Small intestine (tissue), 7 donors: ENCODE measurements at regions not wholly inside any gene's neighbourhood (a gene's known extent, or its start where the extent isn't known, plus 50 kb on each side); places are given as distances from the start of the nearest gene placed in this dataset.
"Not testable (repeated sequence)": the region's sequence is repeated elsewhere in the genome, so short reads cannot be mapped to it uniquely, and the experiment has no call there.

Experiments used
- DNase-seq, 2 donors: peaks; one replicate each; pipeline versions ENCODE4 v3.0.0 to v3.0.0-alpha.2; 2013
- FAIRE-seq: peaks from 2 replicates; lab custom pipeline; 2012; peaks lifted over from hg19 to GRCh38; lab: Jason Lieb, UNC
- H3K27ac ChIP-seq, 3 donors: one replicate each; pipeline ENCODE4 v1.5.1; 2013; ENCODE audit warnings: low read length in 2 of 3, mild to moderate bottlenecking in 2 of 3, control low read depth in 1 of 3, inconsistent platforms in 1 of 3, low read depth in 1 of 3, moderate library complexity in 1 of 3
- H3K27me3 ChIP-seq, 3 donors: one replicate each; pipeline ENCODE4 v1.6.1; 2013; ENCODE audit warnings: low read length in 3 of 3, inconsistent platforms in 1 of 3; ENCODE audit not compliant: control insufficient read depth in 3 of 3, insufficient read depth in 3 of 3
- H3K36me3 ChIP-seq, 3 donors: one replicate each; pipeline ENCODE4 v1.6.1; 2013; ENCODE audit warnings: low read length in 3 of 3, inconsistent platforms in 1 of 3, low read depth in 1 of 3, mild to moderate bottlenecking in 1 of 3, moderate library complexity in 1 of 3; ENCODE audit not compliant: control insufficient read depth in 3 of 3, insufficient read depth in 2 of 3
- H3K4me1 ChIP-seq, 3 donors: one replicate each; pipeline ENCODE4 v1.6.1; 2013; ENCODE audit warnings: low read length in 2 of 3, inconsistent platforms in 1 of 3, low read depth in 1 of 3, mild to moderate bottlenecking in 1 of 3, moderate library complexity in 1 of 3; ENCODE audit not compliant: control insufficient read depth in 3 of 3, insufficient read depth in 2 of 3
- H3K4me3 ChIP-seq, 3 donors: one replicate each; pipeline ENCODE4 v1.5.1; 2013; ENCODE audit warnings: low read length in 3 of 3, control low read depth in 1 of 3, inconsistent platforms in 1 of 3, low read depth in 1 of 3, mild to moderate bottlenecking in 1 of 3, moderate library complexity in 1 of 3
- H3K9me3 ChIP-seq, 2 donors: one replicate each; pipeline ENCODE4 v1.6.1; 2013; ENCODE audit warnings: low read depth in 1 of 2, low read length in 1 of 2; ENCODE audit not compliant: control insufficient read depth in 2 of 2, insufficient read depth in 1 of 2
- WGBS, 3 donors: extraction: QIAGEN DNeasy Blood & Tissue Kit; methylation state at CpG; one replicate each; pipeline ENCODE4 v1.1.7; 2013; 5-methylcytosine and 5-hydroxymethylcytosine counted together
- donor health status: healthy with polysubstance abuse.
- donor health status: control.
- donor health status: control.
- donor health status: Bipolar disorder and iron deficiency.
- donor health status: healthy.

DNA sequence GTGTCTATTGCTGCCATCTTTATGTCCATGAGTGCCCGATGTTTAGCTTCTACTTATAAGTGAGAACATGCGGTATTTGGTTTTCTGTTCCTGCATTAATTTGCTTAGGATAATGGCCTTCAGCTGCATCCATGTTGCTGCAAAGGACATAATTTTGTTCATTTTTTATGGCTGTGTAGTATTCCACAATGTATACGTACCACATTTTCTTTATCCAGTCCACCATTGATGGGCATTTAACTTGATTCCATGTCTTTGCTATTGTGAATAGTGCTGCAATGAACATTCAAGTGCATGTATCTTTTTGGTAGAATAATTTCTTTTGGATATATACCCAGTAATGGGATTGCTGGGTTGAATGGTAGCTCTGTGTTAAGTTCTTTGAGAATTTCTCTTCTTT, 376.3 kb upstream of the PROK2 start:
- not testable (repeated sequence) for H3K27me3 ChIP-seq, H3K4me3 ChIP-seq, H3K4me1 ChIP-seq, H3K9me3 ChIP-seq, FAIRE-seq, H3K36me3 ChIP-seq, DNase-seq, H3K27ac ChIP-seq
- WGBS, 3 donors = 98 to 100% (median 99%) methylated on average over 3 of the region's 3 CpGs

DNA sequence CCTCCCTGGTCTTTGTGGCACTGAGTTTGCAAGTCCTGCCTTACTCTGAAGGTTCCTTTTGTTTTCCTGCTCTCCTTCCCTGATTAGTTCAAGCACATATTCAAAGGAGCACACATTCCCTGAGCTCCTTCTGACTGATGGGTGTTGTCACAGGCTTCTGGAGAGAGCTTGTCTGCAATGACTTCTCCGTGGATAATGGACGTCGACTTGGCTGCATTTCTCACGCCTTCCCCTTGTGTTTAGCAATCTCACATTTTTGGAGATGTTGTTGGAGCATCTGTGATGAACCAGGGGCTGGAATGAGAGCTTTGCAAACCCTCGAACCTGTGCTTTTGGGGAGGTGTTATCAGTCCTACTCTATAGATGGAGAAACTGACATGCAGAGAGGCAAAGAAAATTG, 375.4 kb upstream of the PROK2 start:
- peaks cover 0 to 13% (median 0%) of the 10 kb centered on the region in 3 donors for H3K4me1 ChIP-seq
- no peak for FAIRE-seq
- no peaks in the 10 kb centered on the region for H3K27me3 ChIP-seq
- H3K4me3 ChIP-seq = no peak overlapping the region
- no peak for DNase-seq
- no peaks in the 10 kb centered on the region for H3K36me3 ChIP-seq
- no peak overlapping the region for H3K27ac ChIP-seq
- H3K9me3 ChIP-seq = no peaks in the 10 kb centered on the region
- 70 to 92% (median 77%) methylated on average over 5 of the region's 5 CpGs for WGBS, 3 donors

DNA sequence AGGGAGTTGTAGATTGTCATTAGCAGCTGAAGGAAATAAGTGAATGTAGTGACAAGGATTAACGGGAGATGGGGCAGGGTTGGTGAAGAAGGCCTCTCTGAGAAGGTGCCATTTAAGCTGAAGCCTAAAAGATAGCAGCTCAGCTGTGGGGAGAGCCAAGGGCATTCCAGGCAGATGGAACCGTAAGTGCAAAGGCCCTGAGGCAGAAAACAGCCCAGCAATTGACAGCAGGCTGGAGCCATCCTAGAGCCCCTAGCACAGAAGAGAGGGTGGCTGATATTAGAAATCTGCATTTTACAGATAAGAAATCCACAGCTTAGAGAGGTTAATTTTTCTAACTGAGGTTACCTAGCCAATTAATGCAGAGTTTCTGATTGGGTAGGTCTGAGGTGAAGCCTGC, 374.5 kb upstream of the PROK2 start:
- H3K4me3 ChIP-seq = no peak overlapping the region

DNA sequence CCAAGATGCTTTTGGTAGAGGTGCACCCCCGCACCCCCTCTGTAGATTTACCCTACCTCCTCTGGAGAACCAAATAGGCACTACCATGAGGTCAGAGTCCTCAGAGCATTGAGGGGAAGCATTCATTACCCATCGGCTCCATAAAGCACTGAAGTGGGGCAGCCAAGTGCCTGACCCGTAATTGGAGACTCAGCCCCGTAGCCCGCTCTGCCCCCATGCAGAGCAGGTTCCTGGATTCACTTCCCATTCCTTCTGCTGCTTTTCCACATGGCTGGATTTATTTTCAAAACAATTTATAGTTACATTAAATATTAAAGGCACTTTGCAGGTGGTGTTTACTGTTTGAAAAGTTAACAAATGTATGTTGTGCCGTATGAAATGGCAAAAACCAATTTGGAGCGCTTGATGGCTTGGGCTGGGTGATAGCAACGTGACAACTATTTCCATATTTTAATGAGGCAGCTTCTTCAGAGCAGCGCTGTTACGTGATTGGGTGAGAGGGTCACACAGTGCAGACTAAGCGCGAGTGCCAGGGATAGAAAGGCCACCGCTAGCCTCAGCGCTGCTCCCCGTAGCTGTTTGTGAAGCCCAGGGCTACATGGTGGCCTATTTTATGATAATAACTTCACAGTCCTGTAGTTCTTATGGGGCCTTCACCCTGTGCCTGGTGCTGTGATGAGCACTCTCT, 373.8 kb upstream of the PROK2 start:
- 94 to 97% (median 95%) methylated on average over 15 of the region's 15 CpGs for WGBS, 3 donors
- H3K27ac ChIP-seq = no peak overlapping the region
- H3K4me1 ChIP-seq = peaks cover 0 to 16% (median 2%) of the 10 kb centered on the region in 3 donors
- H3K4me3 ChIP-seq = no peak overlapping the region
- no peaks in the 10 kb centered on the region for H3K36me3 ChIP-seq
- DNase-seq (no peak), FAIRE-seq (no peak)
- H3K9me3 ChIP-seq = peaks cover 0 to 4% of the 10 kb centered on the region in 2 donors
- H3K27me3 ChIP-seq = no peaks in the 10 kb centered on the region

More for the DNA sequence above, 374.5 kb upstream of the PROK2 start:
- Histone ChIP-seq H3K27me3 (no peaks in the 10 kb centered on the region), H3K36me3 (no peaks in the 10 kb centered on the region), H3K27ac (no peak overlapping the region), H3K4me1 (peaks cover 0 to 16% (median 2%) of the 10 kb centered on the region in 3 donors), H3K9me3 (peaks cover 0 to under 1% of the 10 kb centered on the region in 2 donors)
- FAIRE-seq (no peak), DNase-seq (no peak)
- WGBS, 3 donors = 91 to 96% (median 95%) methylated on average over 2 of the region's 2 CpGs

DNA sequence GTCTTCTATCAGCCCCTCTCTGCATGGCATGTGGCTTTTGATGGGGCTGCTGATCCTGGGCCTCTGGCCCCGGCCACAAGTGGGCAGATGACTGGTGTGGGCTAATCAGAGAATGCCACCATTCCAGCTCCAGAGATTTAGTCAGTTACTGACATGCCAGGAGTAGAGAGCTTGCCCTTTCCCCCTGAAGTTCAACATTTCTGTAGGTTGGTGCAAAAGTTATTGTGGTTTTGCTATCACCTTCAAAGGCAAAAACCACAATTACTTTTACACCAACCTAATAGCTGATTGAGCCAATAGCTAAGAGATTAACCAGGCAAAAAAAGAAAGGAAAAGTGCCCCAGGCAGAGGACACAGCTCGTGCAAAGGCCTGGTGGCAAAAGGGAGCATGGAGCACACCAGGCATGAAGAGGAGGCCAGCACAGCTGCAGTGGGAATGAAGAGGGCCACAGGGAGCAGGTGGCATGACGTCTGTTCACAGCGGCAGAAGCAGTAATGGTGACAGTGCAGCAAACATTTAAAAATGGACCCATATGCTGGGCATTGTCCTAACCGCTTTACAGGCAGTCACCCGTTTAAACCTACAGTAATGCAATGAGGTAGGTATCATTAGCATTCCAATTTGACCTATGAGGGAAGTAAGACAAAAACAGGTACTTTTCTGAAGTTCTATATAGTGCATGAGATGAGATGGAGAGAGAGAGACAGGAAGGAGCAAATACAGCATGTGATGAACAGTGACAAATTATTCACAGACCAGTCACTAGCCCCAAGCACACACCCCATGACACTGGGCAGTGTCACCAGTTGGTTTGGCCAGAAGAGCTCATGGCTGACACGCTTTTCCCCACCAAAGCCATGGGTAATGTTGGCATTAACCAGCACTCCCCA, 373.0 kb upstream of the PROK2 start:
- Histone ChIP-seq H3K4me1 (peaks cover 0 to 23% (median 2%) of the 10 kb centered on the region in 3 donors), H3K36me3 (no peaks in the 10 kb centered on the region), H3K4me3 (no peak overlapping the region), H3K9me3 (peaks cover 0 to 4% of the 10 kb centered on the region in 2 donors), H3K27me3 (no peaks in the 10 kb centered on the region), H3K27ac (no peak overlapping the region)
- WGBS, 3 donors = 78 to 93% (median 89%) methylated on average over 7 of the region's 7 CpGs
- no peak for DNase-seq
- FAIRE-seq = no peak

DNA sequence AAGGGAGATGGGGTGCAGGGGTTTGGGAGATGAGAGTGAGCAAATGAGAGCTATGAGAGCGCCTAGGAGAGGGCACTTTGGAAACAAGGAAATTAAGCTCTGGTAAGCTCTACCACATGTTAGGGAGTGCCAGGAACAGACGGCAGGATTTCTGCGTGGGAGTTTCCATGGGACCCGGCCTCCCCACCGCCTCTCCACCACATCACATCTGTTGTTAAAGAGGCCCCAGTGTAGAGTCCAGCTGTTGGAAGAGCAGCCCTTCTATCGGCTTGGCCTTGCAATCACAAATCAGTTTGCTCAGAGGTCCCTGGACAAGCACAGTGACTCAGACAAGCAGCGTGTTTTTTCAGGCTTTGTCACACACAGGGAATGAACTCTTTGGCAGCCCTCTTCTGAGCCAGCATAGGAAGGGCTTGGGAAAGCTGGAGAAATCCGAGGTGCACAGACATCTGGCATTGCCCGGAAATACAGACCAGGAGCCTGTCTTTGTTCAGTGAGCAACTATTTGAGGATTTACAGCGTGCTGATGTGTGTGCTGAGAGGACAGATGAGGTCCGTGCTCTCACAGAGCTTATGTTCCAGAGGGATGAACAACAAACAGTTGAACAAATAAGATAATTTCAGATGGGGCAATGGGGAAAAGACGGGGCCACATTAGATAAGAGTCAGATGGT, 370.6 kb upstream of the PROK2 start:
- DNase-seq (peak; percentile 54 to 76), FAIRE-seq (no peak)
- Histone ChIP-seq H3K27ac (peak overlapping the region in 2 of 3 donors; percentile 68 to 74), H3K4me1 (peaks cover 8 to 37% (median 13%) of the 10 kb centered on the region in 3 donors), H3K36me3 (no peaks in the 10 kb centered on the region), H3K27me3 (no peaks in the 10 kb centered on the region), H3K9me3 (peaks cover 0 to 4% of the 10 kb centered on the region in 2 donors), H3K4me3 (no peak overlapping the region)
- WGBS, 3 donors = 23 to 42% (median 32%) methylated on average over 12 of the region's 12 CpGs

DNA sequence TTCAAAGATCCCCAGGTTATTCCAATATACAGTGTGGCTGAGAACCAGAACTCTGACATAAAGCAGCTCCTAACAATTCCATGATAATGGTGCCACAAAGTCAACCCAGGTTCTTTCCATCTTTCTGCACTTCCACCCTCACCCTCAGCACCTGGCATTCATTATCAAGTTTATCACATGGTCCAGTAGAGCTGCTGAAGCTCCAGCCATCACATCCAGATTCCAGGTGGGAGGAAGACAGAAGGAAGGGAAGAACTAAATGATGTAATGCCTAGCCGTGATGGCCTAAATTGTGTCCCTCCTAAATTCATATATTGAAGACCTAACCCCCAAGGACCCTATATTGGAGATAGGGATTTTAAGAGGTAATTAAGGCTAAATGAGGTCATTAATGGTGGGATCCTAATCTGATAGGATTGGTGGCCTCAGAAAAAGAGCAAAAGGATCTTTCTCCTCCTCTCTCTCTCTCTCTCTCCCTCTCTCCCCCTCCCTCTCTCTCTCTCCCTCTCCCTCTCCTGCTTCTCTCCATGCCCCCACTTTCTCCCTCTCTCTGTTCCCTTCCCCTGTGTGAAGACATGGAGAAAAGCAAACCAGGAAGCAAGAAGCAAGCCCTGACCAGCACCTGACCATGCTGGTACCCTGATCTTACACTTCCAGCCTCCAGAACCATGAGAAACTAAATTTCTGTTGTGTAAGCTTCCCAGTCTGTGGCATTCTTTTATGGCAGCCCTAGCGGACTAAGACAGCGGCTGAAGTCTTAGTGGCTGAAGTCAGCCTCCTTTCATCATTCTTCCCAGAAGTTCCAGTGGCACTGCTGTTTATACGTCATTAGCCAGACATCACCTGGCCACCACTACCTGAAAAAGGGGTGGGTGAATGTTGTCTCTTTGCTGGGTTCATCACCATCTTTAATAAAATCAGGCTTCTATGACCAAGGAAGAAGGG, 369.7 kb upstream of the PROK2 start:
- Histone ChIP-seq H3K4me1 (peaks cover 8 to 45% (median 13%) of the 10 kb centered on the region in 3 donors), H3K9me3 (peaks cover 0 to 4% of the 10 kb centered on the region in 2 donors), H3K36me3 (no peaks in the 10 kb centered on the region), H3K27ac (peak overlapping the region in 2 of 3 donors; percentile 68 to 74), H3K4me3 (no peak overlapping the region), H3K27me3 (no peaks in the 10 kb centered on the region)
- DNase-seq = peak in 1 of 2 donors; percentile 61
- FAIRE-seq = no peak
- 79 to 89% (median 87%) methylated on average over 4 of the region's 4 CpGs for WGBS, 3 donors
